ENCODE measurements at regions not wholly inside any gene's neighbourhood (a gene's known extent, or its start where the extent isn't known, plus 50 kb on each side); places are given as distances from the start of the nearest gene placed in this dataset.

GRCh38 chr2:138446043-138446442, 55.5 kb upstream of the SPOPL start:
- TF ChIP-seq EP300 (IDR thresholded peaks at IDR 0.05) = no peak
- no peak for TF ChIP-seq POLR2A (IDR thresholded peaks at IDR 0.05)
- TF ChIP-seq POLR2AphosphoS5 (IDR thresholded peaks at IDR 0.05) = no peak
- no peak for TF ChIP-seq CTCF (IDR thresholded peaks at IDR 0.05)
- peaks cover 0 to 11% (median 7%) of the 10 kb centered on the region in 4 donors for H3K4me1 ChIP-seq
- intact Hi-C loops (cut with DNase I) = no loop called here
- no peak overlapping the region for H3K27ac ChIP-seq
- WGBS, 2 donors = 35 to 60% methylated on average over 5 of the region's 5 CpGs
- H3K27me3 ChIP-seq = no peaks in the 10 kb centered on the region
- H3K4me3 ChIP-seq = no peak overlapping the region
- DNase-seq = no peak
- H3K36me3 ChIP-seq = no peaks in the 10 kb centered on the region
- no peaks in the 10 kb centered on the region for H3K9me3 ChIP-seq

GRCh38 chr2:138447889-138448570, 53.5 kb upstream of the SPOPL start:
- Histone ChIP-seq H3K27ac (no peak overlapping the region), H3K27me3 (no peaks in the 10 kb centered on the region), H3K4me1 (peaks cover 0 to 11% (median 7%) of the 10 kb centered on the region in 4 donors), H3K9me3 (no peaks in the 10 kb centered on the region), H3K36me3 (no peaks in the 10 kb centered on the region), H3K4me3 (no peak overlapping the region)
- 27 to 55% methylated on average over 2 of the region's 2 CpGs for WGBS, 2 donors
- TF ChIP-seq POLR2A (IDR thresholded peaks at IDR 0.05) = no peak
- no peak for TF ChIP-seq CTCF (IDR thresholded peaks at IDR 0.05)
- no peak for TF ChIP-seq POLR2AphosphoS5 (IDR thresholded peaks at IDR 0.05)
- no peak for TF ChIP-seq EP300 (IDR thresholded peaks at IDR 0.05)
- DNase-seq = no peak
- intact Hi-C loops (cut with DNase I) = no loop called here
